ENCODE measurements at regions not wholly inside any gene's neighbourhood (a gene's known extent, or its start where the extent isn't known, plus 50 kb on each side); places are given as distances from the start of the nearest gene placed in this dataset.

DNA sequence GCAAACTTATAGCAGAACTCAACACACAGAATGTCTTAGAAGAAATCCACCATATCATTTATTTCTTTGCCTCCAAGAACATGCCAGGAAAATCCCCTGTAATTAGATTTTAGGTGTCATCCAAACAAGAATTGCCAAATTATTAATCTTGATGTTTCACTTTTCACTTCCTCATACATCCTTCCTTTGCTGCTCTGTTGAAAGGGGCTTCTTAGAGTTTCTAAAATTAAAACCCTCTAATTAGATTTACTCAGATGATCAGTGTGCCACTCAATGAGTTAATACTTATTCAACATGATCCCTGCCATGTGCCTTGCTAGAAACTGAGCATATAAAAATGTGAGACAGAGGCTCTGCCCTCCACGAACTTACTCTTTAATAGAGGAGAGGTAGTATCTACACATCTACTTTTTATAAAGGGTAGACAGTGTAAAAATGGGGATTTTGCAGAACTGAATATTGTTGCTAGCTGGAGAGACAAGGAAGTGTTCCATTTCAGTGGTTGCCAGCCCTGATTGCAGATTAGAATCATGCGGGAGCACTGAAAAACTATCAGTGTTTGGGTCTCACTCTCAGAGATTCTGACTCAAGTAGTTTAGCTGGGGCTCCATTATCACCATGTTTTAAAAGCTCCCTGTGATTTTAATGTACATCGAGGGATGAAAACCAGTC is 498.4 kb downstream of the TLE4 start:
- DNase-seq: no peak
- Histone ChIP-seq H3K36me3 (no peaks in the 10 kb centered on the region), H3K4me1 (no peaks in the 10 kb centered on the region), H3K27ac (no peak overlapping the region), H3K9me3 (no peaks in the 10 kb centered on the region), H3K27me3 (no peaks in the 10 kb centered on the region), H3K4me3 (no peak overlapping the region)
- no peak for ATAC-seq (ENCODE audit: low FRiP score in 2 of 2)
- 88 to 97% methylated on average over 3 of the region's 3 CpGs for WGBS, 2 donors
- TF ChIP-seq POLR2A (IDR thresholded peaks at IDR 0.05) (no peak), POLR2AphosphoS5 (IDR thresholded peaks at IDR 0.05) (no peak), EP300 (IDR thresholded peaks at IDR 0.05) (no peak)
- TF ChIP-seq, protein P1, sequence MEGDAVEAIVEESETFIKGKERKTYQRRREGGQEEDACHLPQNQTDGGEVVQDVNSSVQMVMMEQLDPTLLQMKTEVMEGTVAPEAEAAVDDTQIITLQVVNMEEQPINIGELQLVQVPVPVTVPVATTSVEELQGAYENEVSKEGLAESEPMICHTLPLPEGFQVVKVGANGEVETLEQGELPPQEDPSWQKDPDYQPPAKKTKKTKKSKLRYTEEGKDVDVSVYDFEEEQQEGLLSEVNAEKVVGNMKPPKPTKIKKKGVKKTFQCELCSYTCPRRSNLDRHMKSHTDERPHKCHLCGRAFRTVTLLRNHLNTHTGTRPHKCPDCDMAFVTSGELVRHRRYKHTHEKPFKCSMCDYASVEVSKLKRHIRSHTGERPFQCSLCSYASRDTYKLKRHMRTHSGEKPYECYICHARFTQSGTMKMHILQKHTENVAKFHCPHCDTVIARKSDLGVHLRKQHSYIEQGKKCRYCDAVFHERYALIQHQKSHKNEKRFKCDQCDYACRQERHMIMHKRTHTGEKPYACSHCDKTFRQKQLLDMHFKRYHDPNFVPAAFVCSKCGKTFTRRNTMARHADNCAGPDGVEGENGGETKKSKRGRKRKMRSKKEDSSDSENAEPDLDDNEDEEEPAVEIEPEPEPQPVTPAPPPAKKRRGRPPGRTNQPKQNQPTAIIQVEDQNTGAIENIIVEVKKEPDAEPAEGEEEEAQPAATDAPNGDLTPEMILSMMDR (IDR thresholded peaks at IDR 0.05): no peak

DNA sequence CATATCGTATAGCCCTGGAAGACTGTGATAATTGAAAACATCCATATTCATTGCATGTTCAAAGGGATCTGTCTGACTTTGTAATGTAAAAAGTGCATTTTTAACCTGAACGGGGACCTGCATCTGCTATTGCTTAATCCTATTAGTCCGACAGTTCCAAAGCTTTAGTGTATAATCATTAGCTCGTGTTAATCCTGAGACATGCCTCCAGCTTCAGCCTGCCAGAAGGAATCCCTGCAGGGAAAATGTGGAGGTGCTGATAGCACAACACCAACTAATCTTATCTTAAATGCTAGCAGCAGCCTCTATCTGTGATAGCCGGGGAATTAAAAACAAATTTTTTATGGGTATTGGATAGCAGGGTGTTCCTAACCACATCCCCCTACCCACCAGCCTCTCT is 495.2 kb downstream of the TLE4 start:
- WGBS, 2 donors: 73 to 78% methylated on average over 5 of the region's 5 CpGs

DNA sequence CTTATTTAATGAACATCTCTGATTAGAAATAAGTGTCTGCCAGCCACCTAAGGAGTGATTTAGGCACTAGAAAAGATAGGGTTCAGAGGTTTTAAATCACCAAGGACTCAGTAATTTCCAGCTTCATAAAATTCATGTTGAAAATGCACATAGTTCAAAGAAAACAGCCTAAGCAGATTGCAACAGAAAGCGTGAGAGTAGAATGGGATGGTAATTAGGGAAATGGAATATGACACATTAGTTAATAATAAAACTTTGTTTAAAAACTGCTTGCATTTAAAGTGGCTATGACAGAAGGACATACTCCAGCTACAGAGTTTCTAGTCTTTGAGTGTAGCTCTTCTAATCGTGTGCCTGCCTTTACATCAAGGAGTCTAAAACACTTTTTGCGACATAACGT is 490.8 kb downstream of the TLE4 start:
- Histone ChIP-seq H3K36me3 (no peaks in the 10 kb centered on the region), H3K4me3 (no peak overlapping the region), H3K27me3 (no peaks in the 10 kb centered on the region), H3K4me1 (no peaks in the 10 kb centered on the region), H3K27ac (no peak overlapping the region), H3K9me3 (peaks cover 0 to 9% (median 2%) of the 10 kb centered on the region in 4 donors)
- WGBS, 2 donors: 75 to 81% methylated on average over 4 of the region's 4 CpGs
- no peak for ATAC-seq (ENCODE audit: low FRiP score in 2 of 2)
- no peak for TF ChIP-seq POLR2AphosphoS5 (IDR thresholded peaks at IDR 0.05)
- no peak for TF ChIP-seq EP300 (IDR thresholded peaks at IDR 0.05)
- TF ChIP-seq POLR2A (IDR thresholded peaks at IDR 0.05): no peak
- TF ChIP-seq, protein P1 (IDR thresholded peaks at IDR 0.05): no peak
- DNase-seq: no peak

More for the DNA sequence above, 495.2 kb downstream of the TLE4 start:
- DNase-seq (no peak), ATAC-seq (ENCODE audit: low FRiP score in 2 of 2) (no peak)
- Histone ChIP-seq H3K9me3 (no peaks in the 10 kb centered on the region), H3K4me1 (no peaks in the 10 kb centered on the region), H3K36me3 (no peaks in the 10 kb centered on the region), H3K27ac (no peak overlapping the region), H3K4me3 (no peak overlapping the region), H3K27me3 (no peaks in the 10 kb centered on the region)
- TF ChIP-seq POLR2AphosphoS5 (IDR thresholded peaks at IDR 0.05) (no peak), POLR2A (IDR thresholded peaks at IDR 0.05) (no peak)

DNA sequence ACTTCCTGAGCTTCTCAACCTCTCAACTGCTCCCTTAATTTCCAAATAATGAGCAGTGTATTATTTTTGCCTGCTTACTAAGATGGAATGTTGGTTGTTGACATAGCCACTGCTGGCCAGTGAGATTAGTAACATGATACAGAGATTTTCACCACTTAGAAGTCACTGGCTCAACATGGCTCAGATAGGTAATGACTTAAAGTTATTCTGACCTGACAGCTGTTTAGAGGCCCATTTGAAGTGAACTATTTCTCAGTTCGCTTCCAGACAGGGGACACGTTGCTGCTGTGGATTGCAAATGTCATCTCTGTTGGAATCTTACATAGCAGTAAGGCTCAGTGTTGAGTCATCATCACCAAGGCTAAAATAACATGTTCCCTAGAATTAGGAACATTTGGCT is 490.2 kb downstream of the TLE4 start:
- H3K9me3 ChIP-seq: peaks cover 0 to 11% (median 2%) of the 10 kb centered on the region in 4 donors
- H3K27ac ChIP-seq: no peak overlapping the region
- H3K27me3 ChIP-seq: no peaks in the 10 kb centered on the region
- 57 to 59% methylated on average over 2 of the region's 2 CpGs for WGBS, 2 donors
- DNase-seq (no peak), ATAC-seq (ENCODE audit: low FRiP score in 2 of 2) (no peak)
- no peaks in the 10 kb centered on the region for H3K36me3 ChIP-seq
- no peaks in the 10 kb centered on the region for H3K4me1 ChIP-seq
- no peak overlapping the region for H3K4me3 ChIP-seq
- TF ChIP-seq, protein P1 (IDR thresholded peaks at IDR 0.05): no peak
- TF ChIP-seq POLR2AphosphoS5 (IDR thresholded peaks at IDR 0.05) (no peak), POLR2A (IDR thresholded peaks at IDR 0.05) (no peak), EP300 (IDR thresholded peaks at IDR 0.05) (no peak)

DNA sequence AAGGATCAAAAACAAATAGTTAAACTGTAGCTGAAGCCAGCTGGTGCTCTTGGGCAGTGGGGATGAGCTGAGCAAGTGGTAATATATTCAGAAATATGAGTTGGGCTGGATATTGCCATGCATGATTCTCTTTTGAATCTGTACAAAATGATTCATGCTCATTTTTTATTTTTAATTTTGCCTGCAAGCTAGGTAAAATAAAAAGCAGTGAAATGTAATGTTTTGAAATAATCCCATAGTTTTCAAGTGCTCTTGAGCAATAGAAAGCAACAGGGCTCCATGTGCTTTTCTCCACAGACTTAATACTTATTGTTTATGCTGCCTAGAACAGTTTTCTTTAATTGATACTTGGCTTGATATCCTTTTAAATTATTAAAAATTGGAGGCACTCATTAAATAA is 489.3 kb downstream of the TLE4 start:
- ATAC-seq (ENCODE audit: low FRiP score in 2 of 2): no peak
- Histone ChIP-seq H3K36me3 (no peaks in the 10 kb centered on the region), H3K9me3 (peaks cover 0 to 13% (median 3%) of the 10 kb centered on the region in 4 donors), H3K27me3 (no peaks in the 10 kb centered on the region), H3K27ac (no peak overlapping the region), H3K4me1 (no peaks in the 10 kb centered on the region), H3K4me3 (no peak overlapping the region)
- TF ChIP-seq, protein P1 (IDR thresholded peaks at IDR 0.05): no peak
- TF ChIP-seq POLR2AphosphoS5 (IDR thresholded peaks at IDR 0.05) (no peak), EP300 (IDR thresholded peaks at IDR 0.05) (no peak), POLR2A (IDR thresholded peaks at IDR 0.05) (no peak)
- no peak for DNase-seq

Measured in upper lobe of left lung (tissue), 6 donors.